GM19240 (cell line): ENCODE measurements at regions not wholly inside any gene's neighbourhood (a gene's known extent, or its start where the extent isn't known, plus 50 kb on each side); places are given as distances from the start of the nearest gene placed in this dataset.

ENCODE experiments used
- DNase-seq: peaks from one replicate; pipeline ENCODE4 v3.0.0; 2011; ENCODE audit warnings: low spot score; ENCODE audit not compliant: insufficient read length

DNA sequence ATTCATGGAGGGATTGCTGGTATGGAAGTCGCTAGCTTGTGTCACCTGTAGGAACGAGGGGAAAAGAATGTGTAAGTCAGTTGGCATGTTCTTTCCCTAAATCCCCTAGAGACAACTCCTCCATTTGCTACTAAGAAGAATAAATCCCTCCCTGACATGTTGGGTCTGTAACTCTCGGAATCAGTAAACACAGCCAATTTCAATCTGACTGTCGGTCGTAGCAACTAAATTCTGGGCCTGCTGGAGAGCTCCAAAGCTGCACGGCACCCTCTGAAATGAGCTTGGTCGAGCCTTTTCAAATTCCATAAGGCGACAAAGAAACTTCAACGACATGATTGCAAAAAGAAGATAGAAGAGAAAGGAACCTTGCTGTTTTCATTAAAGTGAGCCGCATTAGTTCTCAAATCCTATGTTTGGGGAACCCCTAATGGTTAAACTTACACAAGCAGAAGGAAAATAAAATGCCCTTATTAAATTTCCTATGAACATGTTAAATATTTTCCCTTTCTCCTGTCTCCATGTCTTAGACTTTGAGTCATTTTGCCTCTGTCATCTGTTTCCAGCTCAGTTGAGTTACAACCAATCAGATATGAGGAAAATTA, 735.8 kb upstream of the WWC1 start:
- DNase-seq = no peak

DNA sequence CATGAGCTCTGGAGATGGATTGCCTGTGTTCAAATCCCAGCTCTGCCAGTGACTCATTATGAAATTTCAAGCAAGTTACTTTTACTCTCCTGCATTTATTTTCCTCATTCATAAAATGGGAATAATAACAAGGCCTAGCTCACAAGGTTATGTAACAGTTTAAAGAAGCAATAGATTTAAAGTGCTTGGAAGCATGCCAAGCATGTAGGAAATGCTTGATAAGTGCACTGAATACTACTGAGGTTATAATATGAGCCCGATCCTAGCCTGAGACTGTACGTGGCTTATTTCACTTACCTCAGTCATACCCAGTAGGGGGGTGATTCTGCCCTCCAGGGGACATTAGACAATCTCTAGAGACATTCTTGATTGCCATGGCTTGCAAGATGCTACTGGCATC, 734.1 kb upstream of the WWC1 start:
- no peak for DNase-seq

DNA sequence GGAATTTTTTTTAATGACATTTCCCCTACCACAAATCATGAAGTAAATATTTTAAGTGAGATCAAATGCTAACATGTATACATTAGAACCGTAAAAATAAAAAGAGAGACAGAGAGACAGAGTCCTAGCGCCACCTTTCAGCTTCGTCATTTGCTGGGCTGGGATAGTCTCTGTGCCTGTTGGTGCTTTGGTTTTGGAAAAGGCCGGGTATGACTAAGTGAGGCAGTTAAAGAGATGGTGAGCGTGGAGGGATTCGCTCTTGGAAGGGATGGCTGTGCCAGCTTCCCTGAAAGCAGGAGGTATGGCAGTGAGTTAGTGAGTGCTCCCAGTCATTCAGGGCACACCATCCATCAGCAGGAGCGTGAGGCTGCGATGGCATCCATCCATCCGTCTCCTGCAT, 729.6 kb upstream of the WWC1 start:
- DNase-seq = no peak

DNA sequence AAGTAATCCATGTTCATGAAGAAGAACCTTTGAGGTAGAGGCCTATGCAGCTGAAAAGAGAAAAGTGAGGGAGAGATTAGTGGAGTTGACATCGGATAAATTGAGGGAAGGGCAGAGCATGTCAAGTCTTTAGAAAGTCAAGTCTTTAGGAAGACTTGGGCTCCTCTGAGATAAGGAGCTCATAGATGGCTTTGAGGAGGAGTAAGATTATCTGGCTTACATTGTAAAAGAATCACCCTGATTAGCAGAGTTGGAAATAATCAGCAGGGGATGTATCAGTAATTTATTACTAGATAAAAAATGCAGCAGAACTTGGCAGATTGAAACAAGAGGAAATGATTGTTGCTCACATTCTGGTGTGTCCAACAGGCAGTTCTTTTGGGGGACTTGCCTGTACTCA, 727.2 kb upstream of the WWC1 start:
- DNase-seq = no peak

DNA sequence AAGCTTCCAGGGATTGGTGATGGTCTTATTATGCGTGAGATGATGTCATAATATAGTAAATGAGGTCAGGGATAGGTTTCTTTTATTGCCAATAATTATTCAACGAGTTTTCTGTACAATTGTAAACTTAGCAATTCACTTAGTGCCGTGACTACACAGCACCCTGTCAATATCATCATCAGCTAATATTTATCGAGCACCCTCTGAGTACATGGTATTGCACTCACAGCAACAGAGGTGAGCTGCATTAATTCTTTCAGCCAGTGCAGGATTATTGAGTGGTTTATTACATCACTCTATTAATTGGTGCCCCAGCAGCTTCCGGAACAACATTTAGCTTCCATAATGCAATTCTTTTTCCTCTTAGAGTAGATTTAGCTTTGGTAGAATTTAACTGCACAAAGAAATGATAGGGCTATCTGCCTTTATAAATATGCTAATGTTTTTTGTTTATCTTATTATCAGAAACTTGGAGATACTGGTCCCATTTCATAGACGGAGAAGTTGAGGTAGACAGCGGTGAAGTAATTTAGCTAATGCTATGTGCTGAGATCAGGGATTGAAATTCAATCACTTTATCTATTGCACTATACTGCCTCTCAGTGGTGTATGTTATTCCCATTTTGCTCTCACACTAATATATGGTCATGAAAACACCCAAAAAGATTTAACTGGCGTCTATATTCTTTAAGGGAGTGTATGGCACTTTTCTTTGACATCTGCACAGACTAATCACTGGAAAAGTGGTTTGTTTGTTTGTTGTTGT, 726.1 kb upstream of the WWC1 start:
- DNase-seq = no peak

DNA sequence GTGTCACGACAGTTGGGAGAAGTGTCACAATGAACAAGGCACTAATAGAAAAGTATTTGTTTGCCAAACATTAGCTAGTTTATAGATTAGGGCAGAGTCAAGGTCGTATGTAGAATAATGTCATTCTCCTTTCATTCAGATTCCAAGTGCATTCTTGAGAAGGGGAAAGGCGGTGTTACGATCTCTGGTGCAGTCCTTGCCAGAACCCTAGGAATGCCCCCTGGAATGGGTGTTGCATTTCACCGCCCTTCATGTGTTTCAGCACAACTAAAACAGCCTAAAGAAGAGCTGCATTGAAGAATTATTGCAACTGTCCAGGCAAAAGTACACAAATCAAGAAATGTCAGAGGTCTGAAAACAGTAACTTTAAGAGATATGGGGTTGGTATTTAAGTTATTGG, 721.0 kb upstream of the WWC1 start:
- no peak for DNase-seq

DNA sequence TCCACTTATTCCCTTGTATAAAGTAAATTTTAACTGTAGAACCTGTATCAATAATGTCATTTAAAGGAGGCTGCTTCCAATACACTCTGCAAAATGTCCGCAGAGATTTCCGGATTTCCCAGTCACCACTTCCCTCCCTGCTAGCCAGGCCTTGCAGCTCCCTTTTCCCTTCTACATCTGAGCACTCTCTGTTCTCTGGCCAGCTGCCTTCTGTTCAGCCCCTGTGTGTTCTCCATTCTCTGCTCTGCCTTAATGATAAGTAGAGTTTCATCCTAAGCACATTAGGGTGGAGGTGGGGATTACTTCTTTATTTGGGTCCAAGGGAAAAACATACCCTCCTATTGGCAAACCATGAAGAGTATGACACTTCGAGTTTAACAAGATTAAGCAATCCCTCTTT, 719.6 kb upstream of the WWC1 start:
- DNase-seq = no peak

DNA sequence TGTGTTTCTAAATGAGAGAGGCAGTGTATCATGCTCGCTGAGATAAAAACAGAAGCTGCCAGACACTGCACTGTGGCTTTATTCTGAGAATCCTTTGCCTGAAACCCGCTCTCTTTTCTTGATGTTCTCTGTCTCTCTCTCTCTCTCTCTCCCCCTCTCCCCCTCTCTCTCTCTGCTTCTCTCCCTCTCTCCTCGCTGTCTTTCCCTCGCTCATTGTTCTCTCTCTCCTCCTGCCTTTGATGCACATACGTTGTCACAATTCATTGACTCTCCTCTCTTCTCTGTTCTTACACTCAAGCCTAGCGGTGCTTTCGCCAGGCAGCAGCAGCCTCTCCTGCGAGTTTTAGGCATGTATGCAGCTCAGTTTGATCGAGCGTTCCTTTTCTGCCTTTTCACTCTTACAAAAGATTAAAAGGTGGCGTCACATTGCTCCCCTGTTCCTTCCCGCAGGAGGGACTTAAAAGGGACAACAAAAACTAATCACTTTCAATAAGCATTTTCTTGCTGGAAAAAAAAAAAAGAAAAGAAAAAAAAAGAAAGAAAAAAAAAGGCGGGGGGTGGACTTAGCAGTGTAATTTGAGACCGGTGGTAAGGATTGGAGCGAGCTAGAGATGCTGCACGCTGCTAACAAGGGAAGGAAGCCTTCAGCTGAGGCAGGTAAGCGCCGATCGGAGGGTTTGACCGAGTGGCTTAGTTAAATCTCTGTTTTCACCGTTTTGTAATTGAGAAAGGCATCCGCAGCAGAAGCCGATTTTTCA, 717.9 kb upstream of the WWC1 start:
- no peak for DNase-seq

DNA sequence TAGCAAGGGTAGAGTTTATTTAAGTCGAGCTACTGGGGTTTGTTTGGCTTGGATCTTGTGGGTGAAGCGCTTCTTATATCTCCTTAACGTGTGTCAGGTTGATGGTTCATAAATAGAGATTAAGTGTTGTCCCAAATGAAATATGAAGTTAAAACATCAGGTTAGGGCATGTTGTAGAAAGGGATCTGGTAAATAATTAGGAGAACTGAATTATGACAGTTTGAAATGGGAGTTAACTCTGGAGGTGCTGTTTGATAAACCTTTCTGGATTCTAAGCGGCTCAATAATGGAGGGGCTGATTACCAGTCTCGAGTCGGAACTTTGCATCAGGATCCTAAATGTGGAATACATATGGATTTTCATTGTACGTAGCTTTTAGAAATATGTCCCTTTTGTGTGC, 717.0 kb upstream of the WWC1 start:
- DNase-seq = no peak

DNA sequence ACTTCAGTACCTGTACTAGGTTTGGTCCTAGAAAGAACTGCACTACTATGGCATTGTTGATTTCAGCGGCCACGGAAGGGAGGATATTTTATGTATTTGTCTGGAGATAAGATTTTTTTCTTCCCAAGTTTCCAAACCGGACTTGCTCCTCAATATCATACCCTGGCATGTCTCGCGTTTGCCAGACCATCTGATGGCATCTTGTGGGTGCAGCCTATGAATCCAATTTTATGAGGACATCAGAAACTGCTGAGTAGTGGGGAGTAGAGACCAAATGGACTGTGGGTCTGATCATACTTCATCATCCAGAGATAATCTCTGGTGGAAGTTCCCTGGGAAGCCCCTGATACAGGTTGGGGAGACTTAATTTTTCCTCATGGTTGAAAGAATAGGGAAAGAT, 716.1 kb upstream of the WWC1 start:
- DNase-seq = no peak

DNA sequence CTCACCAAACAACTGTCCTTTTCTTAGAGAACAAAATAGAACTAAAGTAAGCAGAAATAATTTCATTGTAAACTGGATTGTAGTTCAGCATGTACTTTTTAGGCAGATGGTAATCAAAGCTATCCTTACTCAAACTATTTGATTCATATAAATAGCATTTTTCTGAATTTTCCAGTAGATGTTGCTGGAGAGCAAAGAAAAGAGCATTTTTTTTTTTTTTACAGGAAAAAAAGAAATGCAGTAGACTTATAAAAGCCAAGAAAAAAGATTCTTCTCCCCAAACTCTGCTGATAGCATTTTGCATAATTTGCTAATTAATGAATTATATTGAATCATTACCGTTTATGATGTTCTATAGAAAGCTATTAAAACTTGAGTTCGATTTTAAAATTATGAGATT, 715.3 kb upstream of the WWC1 start:
- no peak for DNase-seq

DNA sequence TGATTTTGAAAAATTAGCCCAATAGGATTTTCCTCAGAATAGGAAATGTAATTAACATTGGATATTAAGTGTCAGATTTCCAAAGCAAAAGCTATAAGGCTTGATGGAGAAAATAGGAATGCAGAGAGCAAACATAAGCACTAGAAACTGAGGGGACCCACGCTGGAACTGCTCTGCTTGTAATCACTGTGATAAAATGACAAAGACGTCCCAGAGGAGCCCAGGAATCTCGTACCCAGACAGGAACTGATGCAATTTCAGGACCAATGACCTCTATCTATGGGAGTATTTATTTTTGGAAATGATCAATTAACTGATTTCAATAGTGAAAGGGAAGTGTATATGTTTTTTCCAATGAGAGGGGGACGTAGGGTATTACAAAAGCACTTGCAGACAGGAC, 714.5 kb upstream of the WWC1 start:
- no peak for DNase-seq

DNA sequence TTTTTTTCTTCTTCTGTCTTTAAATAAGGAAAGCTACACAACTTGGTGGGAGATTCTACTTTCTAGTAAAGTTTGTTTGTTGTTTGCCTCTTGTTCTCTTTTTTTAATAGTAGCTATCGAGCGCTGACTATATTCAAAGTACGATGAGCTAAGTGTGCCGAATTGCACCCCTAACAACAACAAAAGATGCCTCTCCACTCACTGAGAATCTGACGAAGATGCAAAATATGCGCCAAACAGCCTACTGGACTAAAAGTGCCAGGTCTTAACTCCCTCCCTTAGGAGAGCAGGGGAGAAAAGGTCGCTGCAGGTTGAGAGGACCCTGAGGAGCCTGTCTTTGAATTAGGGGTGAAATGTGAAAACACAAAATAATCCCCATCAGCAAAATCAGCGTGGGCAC, 713.8 kb upstream of the WWC1 start:
- DNase-seq = no peak

DNA sequence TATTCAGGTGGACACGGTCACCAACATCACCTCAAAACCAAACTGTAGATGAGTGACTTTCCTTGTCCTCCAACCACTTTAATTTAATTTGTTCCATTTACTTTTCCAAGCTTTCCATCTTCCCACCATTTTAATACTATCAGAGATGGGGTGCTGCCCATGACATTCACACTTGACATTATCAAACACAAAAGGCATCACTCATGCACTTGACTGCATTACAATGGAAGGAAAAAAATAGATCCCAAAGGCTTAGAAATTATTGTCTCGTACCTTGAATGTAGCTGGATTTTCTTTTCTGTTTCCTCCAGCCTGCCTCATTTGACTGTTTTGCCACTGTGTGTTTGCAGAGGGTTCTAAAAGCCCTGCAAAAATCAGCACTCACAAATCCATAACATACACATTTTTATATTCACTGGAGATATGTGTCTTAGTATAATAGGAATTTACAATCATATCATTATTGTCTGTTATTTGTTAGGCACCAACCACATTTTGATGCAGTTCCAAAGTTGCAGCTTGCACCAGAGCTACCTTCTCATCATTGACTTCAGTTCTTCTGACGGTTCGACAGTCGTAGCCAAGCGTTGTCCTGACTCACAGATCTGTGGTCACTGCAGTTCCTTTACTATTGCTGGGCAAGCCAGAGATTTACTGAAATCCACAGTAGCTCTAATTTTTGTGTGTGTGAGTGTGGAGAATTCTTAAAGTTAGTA, 712.3 kb upstream of the WWC1 start:
- no peak for DNase-seq

DNA sequence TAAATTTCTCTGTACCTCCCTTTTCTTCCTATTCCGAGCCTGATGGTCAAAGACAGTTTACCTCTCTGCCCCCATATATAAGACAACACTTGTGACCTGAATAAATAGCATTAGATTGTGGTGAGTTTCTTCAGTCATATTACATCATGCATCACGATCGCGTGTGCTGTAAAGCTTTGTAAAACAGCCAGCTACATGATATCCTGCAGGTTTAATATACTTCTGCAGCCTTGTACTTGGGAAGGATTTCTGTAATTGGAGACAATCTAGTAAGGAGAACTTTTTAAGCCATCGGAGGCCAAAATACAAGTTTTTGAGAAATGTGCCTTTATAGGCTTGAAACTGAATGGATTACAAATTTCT, 711.8 kb upstream of the WWC1 start:
- DNase-seq = no peak

DNA sequence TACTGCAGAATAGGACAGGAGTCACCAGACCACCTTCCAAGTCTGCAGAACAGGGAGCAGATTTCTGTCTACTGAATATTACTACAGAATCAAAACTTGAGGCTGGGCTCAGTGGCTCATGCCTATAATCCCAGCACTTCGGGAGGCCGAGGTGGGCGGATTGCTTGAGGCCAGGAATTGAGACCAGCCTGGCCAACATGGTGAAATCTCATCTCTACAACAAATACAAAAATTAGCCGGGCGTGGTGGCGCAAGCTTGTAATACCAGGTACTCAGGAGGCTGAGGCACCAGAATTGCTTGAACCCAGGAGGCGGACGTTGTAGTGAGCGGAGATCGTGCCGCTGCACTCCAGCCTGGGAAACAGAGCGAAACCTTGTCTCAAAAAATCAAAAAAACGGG, 710.8 kb upstream of the WWC1 start:
- no peak for DNase-seq

DNA sequence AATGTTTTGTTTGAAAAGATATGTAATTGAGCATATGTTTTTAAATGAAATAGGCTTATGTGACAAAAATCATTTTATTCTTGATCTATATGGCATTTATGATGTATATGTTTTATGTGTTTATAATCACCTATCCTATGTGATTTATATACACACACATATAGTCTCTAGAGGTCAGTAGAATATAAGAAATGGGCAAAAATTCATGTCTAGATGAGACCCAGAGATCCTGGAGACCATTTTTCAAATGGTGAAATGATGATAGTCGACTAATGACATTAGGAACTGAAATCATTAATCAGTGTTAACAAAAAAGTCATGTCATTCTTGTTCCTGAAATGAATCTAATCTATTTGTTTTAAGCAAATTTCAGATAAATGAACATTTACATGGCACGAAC, 709.2 kb upstream of the WWC1 start:
- no peak for DNase-seq

DNA sequence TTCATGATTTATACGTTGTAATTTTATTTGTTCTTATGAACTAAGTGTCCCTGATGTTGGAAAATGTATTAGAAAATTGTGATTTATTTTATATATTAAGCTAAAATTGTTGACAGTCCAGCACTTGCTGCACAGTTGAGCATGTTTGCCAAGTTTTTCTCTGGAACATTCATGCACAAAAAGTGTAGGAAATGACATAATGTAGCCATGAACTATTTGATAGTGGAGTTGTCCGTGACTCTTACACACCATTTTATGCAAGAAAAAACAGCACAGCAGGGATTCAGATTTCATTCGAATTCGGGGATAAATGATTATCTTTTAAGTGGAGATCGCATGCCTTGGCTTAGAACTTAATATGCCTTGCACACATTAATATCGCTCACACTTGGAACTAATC, 708.6 kb upstream of the WWC1 start:
- DNase-seq = no peak

DNA sequence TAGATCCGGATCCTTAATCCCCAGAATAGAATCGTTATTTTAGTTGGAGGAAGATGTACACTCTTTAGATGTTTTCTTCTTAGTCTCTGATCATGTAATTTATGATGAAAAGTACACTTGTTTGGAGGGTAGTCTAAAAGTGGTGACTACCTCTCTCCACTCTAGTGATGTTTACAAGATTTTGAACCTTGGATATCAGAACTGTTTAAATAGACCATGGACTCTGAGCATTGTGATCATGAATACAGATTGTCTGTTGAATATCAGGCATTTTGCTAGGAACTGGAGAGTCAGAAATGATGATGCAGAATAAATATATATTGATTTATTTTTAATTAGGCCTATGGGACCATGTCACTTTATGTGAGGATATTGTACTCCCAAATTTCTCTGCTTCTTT, 706.3 kb upstream of the WWC1 start:
- DNase-seq = no peak

DNA sequence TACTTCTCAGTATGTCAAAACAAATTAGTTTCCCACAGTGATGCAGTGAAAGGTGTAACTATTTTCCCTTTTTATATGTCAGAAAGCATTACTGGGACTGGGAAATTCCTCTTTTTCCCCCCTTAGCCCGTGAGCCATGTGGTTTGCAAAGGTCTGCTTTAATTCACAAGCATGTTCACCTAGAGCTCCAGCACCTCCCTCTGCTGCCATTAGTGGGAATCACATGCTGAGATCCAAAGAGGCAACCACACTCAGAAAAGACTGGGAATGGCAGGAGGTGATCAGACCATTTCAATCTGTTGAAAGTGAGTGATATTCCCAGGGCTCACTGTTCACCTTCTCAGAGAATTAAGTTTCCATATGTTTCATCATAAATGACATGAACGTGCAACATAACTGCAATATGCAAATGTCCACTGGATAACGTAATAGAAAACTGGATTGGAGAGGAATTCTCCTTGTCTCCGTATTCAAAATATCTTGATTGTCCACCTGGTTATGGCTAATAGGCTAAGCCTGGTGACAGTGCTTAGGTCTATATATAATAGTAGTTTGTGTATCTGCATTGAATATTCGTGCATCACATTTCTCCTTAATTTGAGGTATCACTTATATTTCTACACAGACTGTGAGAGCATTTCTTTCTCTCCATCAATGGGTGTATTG, 703.5 kb upstream of the WWC1 start:
- no peak for DNase-seq

DNA sequence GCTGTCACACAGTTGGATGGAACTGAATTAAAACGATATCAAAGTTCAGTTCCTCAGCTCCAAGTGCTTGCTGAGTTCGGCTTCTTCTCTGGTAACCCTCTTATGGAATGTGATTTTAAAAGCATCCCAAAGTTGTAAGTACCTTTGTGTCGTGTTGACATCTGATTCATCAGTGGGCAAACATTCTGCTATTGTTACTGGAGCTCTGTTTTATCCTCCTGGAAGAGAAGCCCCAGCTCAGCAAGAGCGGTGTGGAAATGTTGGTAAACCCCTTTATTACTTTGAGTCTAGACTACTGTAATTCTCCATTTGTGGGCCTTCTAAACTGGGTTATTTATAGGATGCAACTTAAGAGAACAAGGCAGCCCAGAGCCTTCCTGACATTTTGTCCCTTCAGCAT, 699.3 kb upstream of the WWC1 start:
- no peak for DNase-seq
